ENCODE measurements at regions not wholly inside any gene's neighbourhood (a gene's known extent, or its start where the extent isn't known, plus 50 kb on each side); places are given as distances from the start of the nearest gene placed in this dataset.

DNA sequence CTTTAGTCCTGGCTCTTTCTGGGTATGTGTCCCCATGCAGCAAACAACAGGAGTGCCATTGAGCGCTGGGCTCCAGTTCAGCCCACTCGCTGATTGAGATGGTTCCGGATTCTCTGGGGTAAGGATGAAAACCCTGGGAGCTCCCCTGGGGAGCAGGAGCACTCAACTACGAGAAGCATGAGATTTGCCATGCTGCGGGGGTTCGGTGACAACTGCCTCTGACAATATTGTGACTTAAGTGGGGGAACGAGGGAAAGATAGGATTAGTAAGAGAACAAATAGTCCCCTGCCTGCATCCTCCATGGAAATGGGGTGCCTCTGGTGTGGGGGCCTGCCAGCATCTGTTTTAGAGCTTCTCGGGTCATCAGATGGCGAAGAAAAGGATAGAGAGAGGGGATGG is 123.6 kb upstream of the IPO9 start:
- no peak for TF ChIP-seq EZH2 (IDR thresholded peaks at IDR 0.05)
- no peak for TF ChIP-seq SRF (IDR thresholded peaks at IDR 0.05; ENCODE audit: low read depth)
- no peak for TF ChIP-seq FOSL1 (IDR thresholded peaks at IDR 0.05; ENCODE audit: low read depth)
- no peak for TF ChIP-seq CEBPB (IDR thresholded peaks at IDR 0.05; ENCODE audit: low read depth)
- TF ChIP-seq ZNF274 (IDR thresholded peaks at IDR 0.05; ENCODE audit: low read depth, low read length), result no peak
- TF ChIP-seq, protein P1, sequence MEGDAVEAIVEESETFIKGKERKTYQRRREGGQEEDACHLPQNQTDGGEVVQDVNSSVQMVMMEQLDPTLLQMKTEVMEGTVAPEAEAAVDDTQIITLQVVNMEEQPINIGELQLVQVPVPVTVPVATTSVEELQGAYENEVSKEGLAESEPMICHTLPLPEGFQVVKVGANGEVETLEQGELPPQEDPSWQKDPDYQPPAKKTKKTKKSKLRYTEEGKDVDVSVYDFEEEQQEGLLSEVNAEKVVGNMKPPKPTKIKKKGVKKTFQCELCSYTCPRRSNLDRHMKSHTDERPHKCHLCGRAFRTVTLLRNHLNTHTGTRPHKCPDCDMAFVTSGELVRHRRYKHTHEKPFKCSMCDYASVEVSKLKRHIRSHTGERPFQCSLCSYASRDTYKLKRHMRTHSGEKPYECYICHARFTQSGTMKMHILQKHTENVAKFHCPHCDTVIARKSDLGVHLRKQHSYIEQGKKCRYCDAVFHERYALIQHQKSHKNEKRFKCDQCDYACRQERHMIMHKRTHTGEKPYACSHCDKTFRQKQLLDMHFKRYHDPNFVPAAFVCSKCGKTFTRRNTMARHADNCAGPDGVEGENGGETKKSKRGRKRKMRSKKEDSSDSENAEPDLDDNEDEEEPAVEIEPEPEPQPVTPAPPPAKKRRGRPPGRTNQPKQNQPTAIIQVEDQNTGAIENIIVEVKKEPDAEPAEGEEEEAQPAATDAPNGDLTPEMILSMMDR (IDR thresholded peaks at IDR 0.05 in 2 of 3, conservative IDR thresholded peaks at IDR 0.05 in 1 of 3; ENCODE audit: borderline replicate concordance in 1 of 3, insufficient read depth in 1 of 3, low read depth in 2 of 3, low read length in 2 of 3), result no peak
- TF ChIP-seq ZBTB33 (IDR thresholded peaks at IDR 0.05; ENCODE audit: extremely low read depth, insufficient replicate concordance, low read length), result no peak
- no peak for TF ChIP-seq EGR1 (IDR thresholded peaks at IDR 0.05; ENCODE audit: low read depth)
- TF ChIP-seq POLR2A (IDR thresholded peaks at IDR 0.05; ENCODE audit: borderline replicate concordance, extremely low read depth, insufficient read depth, insufficient read length), result no peak
- TF ChIP-seq POLR2AphosphoS5 (IDR thresholded peaks at IDR 0.05; ENCODE audit: low read depth, low read length), result no peak
- TF ChIP-seq JUND (IDR thresholded peaks at IDR 0.05), result no peak
- TF ChIP-seq YY1 (IDR thresholded peaks at IDR 0.05; ENCODE audit: extremely low read depth, insufficient replicate concordance, low read depth, low read length), result no peak
- TF ChIP-seq SP1 (IDR thresholded peaks at IDR 0.05; ENCODE audit: low read depth), result no peak
- TF ChIP-seq, protein P2, sequence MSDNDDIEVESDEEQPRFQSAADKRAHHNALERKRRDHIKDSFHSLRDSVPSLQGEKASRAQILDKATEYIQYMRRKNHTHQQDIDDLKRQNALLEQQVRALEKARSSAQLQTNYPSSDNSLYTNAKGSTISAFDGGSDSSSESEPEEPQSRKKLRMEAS (IDR thresholded peaks at IDR 0.05), result no peak
- TF ChIP-seq SIN3A (IDR thresholded peaks at IDR 0.05; ENCODE audit: low read depth), result no peak
- TF ChIP-seq CBX3 (IDR thresholded peaks at IDR 0.05; ENCODE audit: low read depth), result no peak
- no peaks in the 10 kb centered on the region for H3K9me2 ChIP-seq (ENCODE audit: insufficient read depth)
- no peak overlapping the region for H2AFZ ChIP-seq (ENCODE audit: low read depth, low read length, poor library complexity, severe bottlenecking)
- POLR2A ChIA-PET, result no interaction called here
- H3K27ac ChIP-seq (ENCODE audit: low read depth, low read length), result no peak overlapping the region
- no peak for ATAC-seq
- no peaks in the 10 kb centered on the region for H3K27me3 ChIP-seq (ENCODE audit: insufficient read depth, low read length)
- no peaks in the 10 kb centered on the region for H3K9me3 ChIP-seq (ENCODE audit: control insufficient read depth in 1 of 2, insufficient read depth in 1 of 2, low read depth in 1 of 2, low read length in 2 of 2)
- intact Hi-C loops (cut with micrococcal nuclease), result no loop called here
- H3K4me3 ChIP-seq (replicated peaks in 1 of 2; ENCODE audit: low read depth in 1 of 2, low read length in 2 of 2), result no peak overlapping the region
- H3K79me2 ChIP-seq (ENCODE audit: insufficient read depth, low read length), result no peaks in the 10 kb centered on the region
- DNase-seq (ENCODE audit: low read depth, low spot score), result no peak
- RAD21 ChIA-PET (ENCODE audit: low non-redundant PET in 1 of 2, low total read pairs in 2 of 2, uncharacterized antibody in 2 of 2, unreplicated experiment in 2 of 2), result no interaction called here
- H3K4me1 ChIP-seq (ENCODE audit: control insufficient read depth in 1 of 2, insufficient read depth in 2 of 2, low read length in 2 of 2), result peaks cover 6 to 11% of the 10 kb centered on the region in 2 experiments; a peak in 3 of 4 replicates
- H3K4me2 ChIP-seq (ENCODE audit: low read length), result no peak overlapping the region
- no peak overlapping the region for H3K9ac ChIP-seq (ENCODE audit: low read length)
- CTCF ChIA-PET, result interaction anchor here (1.3 to 14.5 kb wide), 4 partner anchors 9 to 175 kb away, joined by 4 to 297 read pairs (median 6); no protein-coding TSS in a partner anchor
- BruUV-seq (replicated peaks), result no TSS peak
- H3K36me3 ChIP-seq (ENCODE audit: control insufficient read depth in 1 of 2, insufficient read depth in 2 of 2, low read length in 2 of 2), result no peaks in the 10 kb centered on the region
- no peaks in the 10 kb centered on the region for H4K20me1 ChIP-seq (ENCODE audit: insufficient read depth)
